Lung (tissue), 11 donors: ENCODE measurements at regions not wholly inside any gene's neighbourhood (a gene's known extent, or its start where the extent isn't known, plus 50 kb on each side); places are given as distances from the start of the nearest gene placed in this dataset.

ENCODE experiments used
- ATAC-seq: fragments of 200-7000 bp; cut with Tn5 transposase; one replicate; pipeline ENCODE4 v1.9.1; 2020; ENCODE audit warnings: moderate number of reproducible peaks; ENCODE audit not compliant: insufficient read depth, low FRiP score
- DNase-seq, 3 donors: peaks; one replicate each; pipeline ENCODE4 v3.0.0-alpha.2; 2013 to 2017
- H3K27ac ChIP-seq, 2 donors: one replicate each; pipeline ENCODE4 v1.5.1; 2013; ENCODE audit warnings: mild to moderate bottlenecking in 2 of 2, moderate library complexity in 2 of 2, control low read depth in 1 of 2, inconsistent platforms in 1 of 2, low read depth in 1 of 2, low read length in 1 of 2
- H3K27me3 ChIP-seq, 3 donors: one replicate each; pipeline ENCODE4 v1.5.1; 2013; ENCODE audit warnings: low read length in 2 of 3; ENCODE audit not compliant: control insufficient read depth in 3 of 3, insufficient read depth in 3 of 3
- H3K36me3 ChIP-seq, 4 donors: one replicate each; pipeline ENCODE4 v1.5.1; 2013; ENCODE audit warnings: low read length in 4 of 4, mild to moderate bottlenecking in 1 of 4, moderate library complexity in 1 of 4; ENCODE audit not compliant: control insufficient read depth in 4 of 4, insufficient read depth in 4 of 4
- H3K4me1 ChIP-seq, 5 donors: one replicate each; pipeline ENCODE4 v1.5.1; 2013; ENCODE audit warnings: low read length in 5 of 5, mild to moderate bottlenecking in 2 of 5, moderate library complexity in 1 of 5; ENCODE audit not compliant: control insufficient read depth in 5 of 5, insufficient read depth in 5 of 5
- H3K4me3 ChIP-seq: one replicate; pipeline ENCODE4 v1.5.1; 2013; ENCODE audit warnings: mild to moderate bottlenecking, control low read depth, moderate library complexity
- H3K9ac ChIP-seq, 2 donors: one replicate each; pipeline ENCODE4 v1.5.1; 2013; ENCODE audit warnings: low read length in 2 of 2, control low read depth in 1 of 2; ENCODE audit not compliant: insufficient read depth in 1 of 2
- H3K9me3 ChIP-seq, 4 donors: one replicate each; pipeline ENCODE4 v1.5.1; 2013; ENCODE audit warnings: low read length in 3 of 4, mild to moderate bottlenecking in 1 of 4, moderate library complexity in 1 of 4; ENCODE audit not compliant: control insufficient read depth in 4 of 4, insufficient read depth in 3 of 4
- WGBS, 2 donors: extraction: QIAGEN DNeasy Blood & Tissue Kit; methylation state at CpG; one replicate each; pipeline ENCODE4 v1.1.7; 2013; 5-methylcytosine and 5-hydroxymethylcytosine counted together
- TF ChIP-seq, protein P1 (sequence below): IDR thresholded peaks from 2 replicates; pipeline ENCODE4 v1.5.1; 2012; ENCODE audit warnings: mild to moderate bottlenecking; ENCODE audit errors: control extremely low read depth, extremely low read depth
- donor health status: control.
- donor health status: control.
- donor health status: Bipolar disorder and iron deficiency.
- donor health status: healthy.
- donor health status: DM: yes; HTN: yes; CAD: no.

DNA sequence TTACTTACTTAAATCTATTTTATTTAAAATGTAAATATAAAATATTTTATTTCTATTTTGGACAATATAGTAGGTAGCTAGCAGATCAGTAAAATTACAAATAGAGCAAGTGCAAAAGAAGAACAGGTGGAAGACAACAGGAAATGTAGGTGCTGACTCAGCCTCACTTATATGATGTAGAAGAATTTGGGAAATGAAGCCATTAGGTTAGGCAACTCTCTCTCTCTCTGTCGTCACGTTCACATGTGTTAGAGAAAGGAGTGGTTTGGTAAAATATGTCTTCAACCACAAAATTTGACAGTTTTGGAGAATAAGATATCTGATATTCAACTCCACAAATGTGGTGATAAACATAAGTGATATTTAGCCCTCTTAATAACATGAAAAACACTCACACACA is 532.5 kb upstream of the KCNMB2 start:
- no peak overlapping the region for H3K27ac ChIP-seq
- ATAC-seq, result no peak
- WGBS, 2 donors, result 33 to 42% methylated on average over 2 of the region's 2 CpGs
- no peaks in the 10 kb centered on the region for H3K27me3 ChIP-seq
- H3K9ac ChIP-seq, result no peak overlapping the region
- H3K4me1 ChIP-seq, result no peaks in the 10 kb centered on the region
- no peak for DNase-seq
- TF ChIP-seq, protein P1, sequence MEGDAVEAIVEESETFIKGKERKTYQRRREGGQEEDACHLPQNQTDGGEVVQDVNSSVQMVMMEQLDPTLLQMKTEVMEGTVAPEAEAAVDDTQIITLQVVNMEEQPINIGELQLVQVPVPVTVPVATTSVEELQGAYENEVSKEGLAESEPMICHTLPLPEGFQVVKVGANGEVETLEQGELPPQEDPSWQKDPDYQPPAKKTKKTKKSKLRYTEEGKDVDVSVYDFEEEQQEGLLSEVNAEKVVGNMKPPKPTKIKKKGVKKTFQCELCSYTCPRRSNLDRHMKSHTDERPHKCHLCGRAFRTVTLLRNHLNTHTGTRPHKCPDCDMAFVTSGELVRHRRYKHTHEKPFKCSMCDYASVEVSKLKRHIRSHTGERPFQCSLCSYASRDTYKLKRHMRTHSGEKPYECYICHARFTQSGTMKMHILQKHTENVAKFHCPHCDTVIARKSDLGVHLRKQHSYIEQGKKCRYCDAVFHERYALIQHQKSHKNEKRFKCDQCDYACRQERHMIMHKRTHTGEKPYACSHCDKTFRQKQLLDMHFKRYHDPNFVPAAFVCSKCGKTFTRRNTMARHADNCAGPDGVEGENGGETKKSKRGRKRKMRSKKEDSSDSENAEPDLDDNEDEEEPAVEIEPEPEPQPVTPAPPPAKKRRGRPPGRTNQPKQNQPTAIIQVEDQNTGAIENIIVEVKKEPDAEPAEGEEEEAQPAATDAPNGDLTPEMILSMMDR, result no peak
- no peak overlapping the region for H3K4me3 ChIP-seq
- H3K9me3 ChIP-seq, result peaks cover 0 to 3% (median 0%) of the 10 kb centered on the region in 4 donors
- no peaks in the 10 kb centered on the region for H3K36me3 ChIP-seq

DNA sequence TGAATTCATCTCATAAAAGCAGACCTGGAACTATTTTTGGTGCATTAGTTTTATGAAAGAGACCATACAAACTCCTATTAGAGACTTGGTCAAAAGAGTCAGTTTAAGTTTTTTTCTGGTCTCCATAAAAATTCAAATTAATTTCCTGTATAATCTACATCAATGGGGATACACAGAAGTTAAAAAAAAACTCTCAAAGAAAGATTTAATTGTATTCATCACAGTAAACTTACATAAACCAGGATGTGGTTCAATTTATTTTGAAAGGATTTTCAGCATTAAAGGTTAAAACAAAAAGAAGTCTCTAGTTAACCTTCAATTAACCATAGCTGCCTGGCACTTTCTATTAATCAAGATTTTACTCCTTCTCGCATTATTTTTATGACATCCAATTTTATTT is 530.3 kb upstream of the KCNMB2 start:
- no peak overlapping the region for H3K9ac ChIP-seq
- no peak for ATAC-seq
- no peaks in the 10 kb centered on the region for H3K4me1 ChIP-seq
- H3K27ac ChIP-seq, result no peak overlapping the region
- DNase-seq, result no peak
- H3K9me3 ChIP-seq, result no peaks in the 10 kb centered on the region
- no peaks in the 10 kb centered on the region for H3K27me3 ChIP-seq
- H3K4me3 ChIP-seq, result no peak overlapping the region
- TF ChIP-seq, protein P1, result no peak
- no peaks in the 10 kb centered on the region for H3K36me3 ChIP-seq
- 98 to 100% methylated on average over 1 of the region's 1 CpG for WGBS, 2 donors

DNA sequence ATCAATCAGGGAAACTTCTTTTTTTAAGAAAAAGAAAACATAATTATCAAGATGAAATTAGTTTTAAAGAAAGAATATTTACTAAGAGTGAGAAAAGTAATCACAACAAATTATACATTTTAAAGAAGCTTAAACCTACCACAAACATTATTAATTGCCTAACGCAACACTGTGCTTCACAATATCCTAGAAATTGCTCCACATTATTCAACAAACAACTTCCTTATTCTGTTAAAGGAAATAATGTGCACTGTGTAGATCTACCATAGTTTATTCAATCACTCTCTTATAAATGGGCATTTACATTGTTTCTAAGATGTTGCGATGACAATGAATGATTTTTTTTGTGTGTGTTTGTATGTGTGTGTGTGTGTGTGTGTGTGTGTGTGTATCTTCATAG is 525.9 kb upstream of the KCNMB2 start:
- no peaks in the 10 kb centered on the region for H3K4me1 ChIP-seq
- no peak overlapping the region for H3K4me3 ChIP-seq
- 49 to 68% methylated on average over 2 of the region's 2 CpGs for WGBS, 2 donors
- DNase-seq (no peak), ATAC-seq (no peak)
- H3K9me3 ChIP-seq, result no peaks in the 10 kb centered on the region
- H3K27me3 ChIP-seq, result no peaks in the 10 kb centered on the region
- H3K27ac ChIP-seq, result no peak overlapping the region
- no peak overlapping the region for H3K9ac ChIP-seq
- H3K36me3 ChIP-seq, result no peaks in the 10 kb centered on the region
- TF ChIP-seq, protein P1, result no peak

DNA sequence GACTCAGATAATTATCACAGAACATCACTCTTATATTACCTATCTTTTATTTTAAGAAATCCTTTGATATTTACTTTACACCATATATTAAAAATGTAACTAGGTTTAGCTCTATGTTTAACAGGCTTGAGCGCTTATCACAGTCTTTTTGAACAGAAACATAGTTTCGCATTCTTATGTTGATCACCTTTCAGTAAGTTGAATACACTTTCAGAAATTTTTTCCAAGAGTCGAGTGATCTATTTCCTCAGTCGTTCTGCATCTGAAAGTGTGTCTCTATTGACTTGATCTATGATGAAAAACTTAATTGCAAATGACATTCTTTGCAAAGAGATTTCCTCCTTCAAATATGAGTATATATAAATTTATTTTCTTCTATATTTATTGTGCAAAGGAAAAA is 516.6 kb upstream of the KCNMB2 start:
- H3K9ac ChIP-seq, result no peak overlapping the region
- no peak overlapping the region for H3K4me3 ChIP-seq
- no peaks in the 10 kb centered on the region for H3K9me3 ChIP-seq
- no peak overlapping the region for H3K27ac ChIP-seq
- no peaks in the 10 kb centered on the region for H3K27me3 ChIP-seq
- TF ChIP-seq, protein P1, result no peak
- ATAC-seq (no peak), DNase-seq (no peak)
- WGBS, 2 donors, result 88 to 89% methylated on average over 4 of the region's 4 CpGs
- H3K36me3 ChIP-seq, result no peaks in the 10 kb centered on the region
- H3K4me1 ChIP-seq, result no peaks in the 10 kb centered on the region
